ENCODE measurements at regions not wholly inside any gene's neighbourhood (a gene's known extent, or its start where the extent isn't known, plus 50 kb on each side); places are given as distances from the start of the nearest gene placed in this dataset.

DNA sequence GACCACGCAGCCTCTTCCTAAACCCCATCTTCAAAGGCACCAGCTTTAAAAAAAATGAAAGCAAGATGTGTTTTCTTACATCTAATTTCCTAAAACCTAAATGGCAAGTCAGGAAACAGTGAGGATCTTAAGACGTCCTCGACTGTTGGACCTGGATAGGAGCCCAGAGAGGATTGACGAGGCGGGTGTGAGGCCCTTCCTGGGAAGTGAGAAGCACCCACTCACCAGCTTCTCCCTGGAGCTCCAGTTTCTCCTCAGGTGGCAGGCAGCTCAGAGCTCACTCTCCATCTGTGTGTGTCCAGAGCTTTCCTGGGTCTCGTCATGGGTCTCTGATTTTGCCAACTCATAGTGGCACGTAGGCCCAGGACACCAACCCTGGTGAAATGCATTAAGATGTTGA, 614.0 kb upstream of the AUTS2 start:
- intact Hi-C loops (cut with DNase I): no loop called here
- no peak overlapping the region for H3K4me3 ChIP-seq (replicated peaks in 1 of 3)
- no peak for TF ChIP-seq POLR2A (IDR thresholded peaks at IDR 0.05)
- TF ChIP-seq, protein P1, sequence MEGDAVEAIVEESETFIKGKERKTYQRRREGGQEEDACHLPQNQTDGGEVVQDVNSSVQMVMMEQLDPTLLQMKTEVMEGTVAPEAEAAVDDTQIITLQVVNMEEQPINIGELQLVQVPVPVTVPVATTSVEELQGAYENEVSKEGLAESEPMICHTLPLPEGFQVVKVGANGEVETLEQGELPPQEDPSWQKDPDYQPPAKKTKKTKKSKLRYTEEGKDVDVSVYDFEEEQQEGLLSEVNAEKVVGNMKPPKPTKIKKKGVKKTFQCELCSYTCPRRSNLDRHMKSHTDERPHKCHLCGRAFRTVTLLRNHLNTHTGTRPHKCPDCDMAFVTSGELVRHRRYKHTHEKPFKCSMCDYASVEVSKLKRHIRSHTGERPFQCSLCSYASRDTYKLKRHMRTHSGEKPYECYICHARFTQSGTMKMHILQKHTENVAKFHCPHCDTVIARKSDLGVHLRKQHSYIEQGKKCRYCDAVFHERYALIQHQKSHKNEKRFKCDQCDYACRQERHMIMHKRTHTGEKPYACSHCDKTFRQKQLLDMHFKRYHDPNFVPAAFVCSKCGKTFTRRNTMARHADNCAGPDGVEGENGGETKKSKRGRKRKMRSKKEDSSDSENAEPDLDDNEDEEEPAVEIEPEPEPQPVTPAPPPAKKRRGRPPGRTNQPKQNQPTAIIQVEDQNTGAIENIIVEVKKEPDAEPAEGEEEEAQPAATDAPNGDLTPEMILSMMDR (IDR thresholded peaks at IDR 0.05): no peak
- H3K27me3 ChIP-seq: no peaks in the 10 kb centered on the region
- no peaks in the 10 kb centered on the region for H3K4me1 ChIP-seq
- no peaks in the 10 kb centered on the region for H3K36me3 ChIP-seq
- no peaks in the 10 kb centered on the region for H3K9me3 ChIP-seq
- DNase-seq: peak; percentile 15 to 18
- no peak overlapping the region for H3K27ac ChIP-seq
- WGBS, 2 donors: 27 to 48% methylated on average over 7 of the region's 7 CpGs

DNA sequence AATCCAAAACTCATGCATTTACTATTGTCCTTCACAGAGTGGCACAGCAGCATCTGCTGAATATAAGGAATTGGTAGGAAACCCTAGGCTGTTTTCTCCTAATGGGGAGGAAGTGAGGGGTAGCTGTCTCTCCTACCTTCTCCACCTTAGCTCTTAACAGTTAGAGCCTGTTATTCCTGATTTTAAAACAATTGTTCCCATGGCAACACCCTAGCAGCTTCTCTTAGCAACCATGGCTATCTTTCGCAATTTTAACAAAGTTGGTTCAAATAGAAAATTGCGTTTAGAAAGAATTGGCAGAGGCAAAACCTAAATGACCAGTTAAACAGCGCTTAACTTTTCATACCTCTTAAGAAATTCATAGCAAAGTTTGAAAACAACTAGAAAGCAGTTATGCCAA, 603.4 kb upstream of the AUTS2 start:
- Histone ChIP-seq H3K4me3 (replicated peaks in 1 of 3) (no peak overlapping the region), H3K4me1 (no peaks in the 10 kb centered on the region), H3K9me3 (no peaks in the 10 kb centered on the region), H3K27ac (no peak overlapping the region), H3K27me3 (no peaks in the 10 kb centered on the region), H3K36me3 (no peaks in the 10 kb centered on the region)
- 69 to 75% methylated on average over 3 of the region's 3 CpGs for WGBS, 2 donors
- no peak for DNase-seq
- no peak for TF ChIP-seq POLR2A (IDR thresholded peaks at IDR 0.05)
- TF ChIP-seq, protein P1 (IDR thresholded peaks at IDR 0.05): no peak
- intact Hi-C loops (cut with DNase I): no loop called here

DNA sequence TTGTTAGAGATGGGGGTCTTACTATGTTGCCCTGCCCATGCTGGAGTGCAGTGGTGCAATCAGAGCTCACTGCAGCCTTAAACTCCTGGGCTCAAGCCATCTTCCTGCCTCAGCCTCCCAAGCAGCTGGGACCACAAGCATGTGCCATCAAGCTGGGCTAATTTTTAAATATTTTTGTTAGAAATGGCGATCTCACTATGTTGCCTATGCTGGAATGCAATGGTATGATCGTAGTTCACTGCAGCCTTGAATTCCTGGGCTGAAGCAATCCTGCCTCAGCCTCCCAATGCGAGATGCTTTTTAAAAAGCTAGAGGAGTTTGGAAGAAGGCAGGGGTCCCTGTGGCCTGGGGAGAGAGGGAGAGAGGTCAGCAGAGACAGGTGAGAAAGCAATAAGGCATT, 600.1 kb upstream of the AUTS2 start:
- no peaks in the 10 kb centered on the region for H3K36me3 ChIP-seq
- H3K4me1 ChIP-seq: no peaks in the 10 kb centered on the region
- no peaks in the 10 kb centered on the region for H3K27me3 ChIP-seq
- no peak overlapping the region for H3K4me3 ChIP-seq (replicated peaks in 1 of 3)
- intact Hi-C loops (cut with DNase I): no loop called here
- no peaks in the 10 kb centered on the region for H3K9me3 ChIP-seq
- TF ChIP-seq, protein P1 (IDR thresholded peaks at IDR 0.05): no peak
- DNase-seq: no peak
- H3K27ac ChIP-seq: no peak overlapping the region
- WGBS, 2 donors: 93 to 94% methylated on average over 3 of the region's 3 CpGs

DNA sequence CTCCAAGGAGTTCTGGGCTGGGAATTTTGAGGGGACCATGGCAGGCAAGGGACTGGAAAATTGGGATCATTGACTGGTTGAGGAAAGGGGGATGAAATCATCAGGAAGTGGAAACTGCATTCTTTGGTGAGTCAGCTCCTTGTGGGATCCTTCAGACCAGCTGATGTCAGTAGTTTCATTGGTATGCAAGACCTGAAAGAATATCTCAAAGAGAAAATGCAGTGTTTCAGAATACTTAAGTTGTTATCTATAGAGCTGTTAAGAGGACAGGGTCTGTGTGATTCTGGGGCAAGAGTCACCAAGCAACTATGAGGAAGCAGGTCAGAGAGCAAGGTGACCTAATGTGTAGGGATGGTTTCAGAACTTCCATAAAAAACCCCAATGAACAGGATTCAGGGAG, 595.9 kb upstream of the AUTS2 start:
- H3K9me3 ChIP-seq: no peaks in the 10 kb centered on the region
- no peak overlapping the region for H3K4me3 ChIP-seq (replicated peaks in 1 of 3)
- H3K27me3 ChIP-seq: no peaks in the 10 kb centered on the region
- DNase-seq: no peak
- H3K36me3 ChIP-seq: no peaks in the 10 kb centered on the region
- no peak overlapping the region for H3K27ac ChIP-seq
- TF ChIP-seq POLR2A (IDR thresholded peaks at IDR 0.05): no peak
- TF ChIP-seq, protein P1 (IDR thresholded peaks at IDR 0.05): no peak
- intact Hi-C loops (cut with DNase I): no loop called here
- no peaks in the 10 kb centered on the region for H3K4me1 ChIP-seq

DNA sequence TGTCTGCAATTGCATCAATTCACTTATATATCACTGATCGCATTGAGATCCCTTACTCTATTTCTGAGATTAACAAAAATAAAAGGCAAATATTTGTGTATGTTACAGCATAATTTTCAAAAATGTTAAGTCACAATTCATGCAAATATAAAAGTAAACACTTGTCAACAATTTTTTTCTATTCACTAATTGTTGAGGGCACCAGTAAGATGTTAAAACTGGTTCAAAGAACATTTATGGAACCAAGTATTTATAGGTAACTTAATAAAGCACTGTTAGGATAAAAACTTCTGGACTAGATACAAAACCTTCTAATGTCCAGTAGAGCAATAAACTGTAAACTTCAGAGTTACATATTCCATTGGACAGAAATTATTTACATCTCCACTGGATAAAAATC, 586.1 kb upstream of the AUTS2 start:
- TF ChIP-seq, protein P1 (IDR thresholded peaks at IDR 0.05): no peak
- TF ChIP-seq POLR2A (IDR thresholded peaks at IDR 0.05): no peak
- no peak overlapping the region for H3K4me3 ChIP-seq (replicated peaks in 1 of 3)
- H3K9me3 ChIP-seq: no peaks in the 10 kb centered on the region
- no peaks in the 10 kb centered on the region for H3K27me3 ChIP-seq
- no peak overlapping the region for H3K27ac ChIP-seq
- DNase-seq: no peak
- H3K36me3 ChIP-seq: no peaks in the 10 kb centered on the region
- H3K4me1 ChIP-seq: no peaks in the 10 kb centered on the region
- intact Hi-C loops (cut with DNase I): no loop called here
- WGBS, 2 donors: 98 to 100% methylated on average over 1 of the region's 1 CpG
